ENCODE measurements at regions not wholly inside any gene's neighbourhood (a gene's known extent, or its start where the extent isn't known, plus 50 kb on each side); places are given as distances from the start of the nearest gene placed in this dataset. TPM values are rescaled to one million over a fixed set of nuclear protein-coding genes. Genes with fewer than 3 reads are reported as not detected.

Small RNA genes in the stretch of these regions (small RNA-seq; reads per million reads assigned to genes)
- not detected for gene AC004004.1 (ENCODE audit: low replicate concordance)
